IPS-18a (cell line): ENCODE measurements at regions not wholly inside any gene's neighbourhood (a gene's known extent, or its start where the extent isn't known, plus 50 kb on each side); places are given as distances from the start of the nearest gene placed in this dataset.

Experiments
- H3K27ac ChIP-seq: one replicate; pipeline ENCODE4 v1.5.1; 2013; ENCODE audit warnings: low read length
- H3K27me3 ChIP-seq: one replicate; pipeline ENCODE4 v1.6.1; 2013; ENCODE audit warnings: mild to moderate bottlenecking, low read length; ENCODE audit not compliant: control insufficient read depth, insufficient read depth
- H3K36me3 ChIP-seq: one replicate; pipeline ENCODE4 v1.6.1; 2013; ENCODE audit warnings: low read depth, low read length; ENCODE audit not compliant: control insufficient read depth
- H3K4me1 ChIP-seq: one replicate; pipeline ENCODE4 v1.6.1; 2013; ENCODE audit warnings: low read depth, low read length; ENCODE audit not compliant: control insufficient read depth
- H3K4me3 ChIP-seq: one replicate; pipeline ENCODE4 v1.5.1; 2013; ENCODE audit warnings: low read length
- H3K9ac ChIP-seq: one replicate; pipeline ENCODE4 v1.6.1; 2013; ENCODE audit warnings: mild to moderate bottlenecking, low read length, moderate library complexity
- H3K9me3 ChIP-seq: one replicate; pipeline ENCODE4 v1.6.1; 2013; ENCODE audit warnings: low read depth, low read length; ENCODE audit not compliant: control insufficient read depth

- Histone ChIP-seq H3K27me3 (no peaks in the 10 kb centered on the region), H3K9me3 (no peaks in the 10 kb centered on the region), H3K27ac (no peak overlapping the region), H3K4me1 (no peaks in the 10 kb centered on the region), H3K36me3 (no peaks in the 10 kb centered on the region), H3K4me3 (no peak overlapping the region), H3K9ac (no peak overlapping the region)
Observed at GRCh38 chr2:111236025-111236424, 115.3 kb downstream of the BCL2L11 start.

GRCh38 chr2:111238296-111238695 lies 117.6 kb downstream of the BCL2L11 start:
- Histone ChIP-seq H3K27ac (no peak overlapping the region), H3K27me3 (no peaks in the 10 kb centered on the region), H3K36me3 (no peaks in the 10 kb centered on the region), H3K4me3 (no peak overlapping the region), H3K9me3 (no peaks in the 10 kb centered on the region), H3K9ac (no peak overlapping the region), H3K4me1 (no peaks in the 10 kb centered on the region)

DNA sequence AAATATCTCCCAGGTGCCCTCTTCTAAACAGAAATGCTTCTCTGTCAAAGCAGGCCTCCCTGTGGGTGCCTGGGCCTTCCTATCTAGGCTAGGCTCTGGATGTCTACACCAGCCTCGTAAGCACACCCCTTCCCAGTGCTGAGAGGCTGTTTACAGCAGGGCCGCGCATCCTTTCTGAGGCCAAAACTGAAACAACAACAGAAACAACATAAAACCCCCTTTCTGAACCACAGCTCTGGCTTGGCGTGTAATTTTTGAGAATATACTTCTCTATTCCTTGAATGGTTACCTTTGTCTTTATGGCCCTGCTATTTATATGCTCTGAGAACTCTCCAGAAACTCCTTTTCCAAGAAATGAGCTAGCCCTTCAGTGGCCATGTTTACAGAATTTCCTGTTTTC lies 118.4 kb downstream of the BCL2L11 start:
- Histone ChIP-seq H3K4me3 (no peak overlapping the region), H3K27ac (no peak overlapping the region), H3K4me1 (no peaks in the 10 kb centered on the region), H3K27me3 (no peaks in the 10 kb centered on the region), H3K36me3 (no peaks in the 10 kb centered on the region), H3K9me3 (no peaks in the 10 kb centered on the region), H3K9ac (no peak overlapping the region)

DNA sequence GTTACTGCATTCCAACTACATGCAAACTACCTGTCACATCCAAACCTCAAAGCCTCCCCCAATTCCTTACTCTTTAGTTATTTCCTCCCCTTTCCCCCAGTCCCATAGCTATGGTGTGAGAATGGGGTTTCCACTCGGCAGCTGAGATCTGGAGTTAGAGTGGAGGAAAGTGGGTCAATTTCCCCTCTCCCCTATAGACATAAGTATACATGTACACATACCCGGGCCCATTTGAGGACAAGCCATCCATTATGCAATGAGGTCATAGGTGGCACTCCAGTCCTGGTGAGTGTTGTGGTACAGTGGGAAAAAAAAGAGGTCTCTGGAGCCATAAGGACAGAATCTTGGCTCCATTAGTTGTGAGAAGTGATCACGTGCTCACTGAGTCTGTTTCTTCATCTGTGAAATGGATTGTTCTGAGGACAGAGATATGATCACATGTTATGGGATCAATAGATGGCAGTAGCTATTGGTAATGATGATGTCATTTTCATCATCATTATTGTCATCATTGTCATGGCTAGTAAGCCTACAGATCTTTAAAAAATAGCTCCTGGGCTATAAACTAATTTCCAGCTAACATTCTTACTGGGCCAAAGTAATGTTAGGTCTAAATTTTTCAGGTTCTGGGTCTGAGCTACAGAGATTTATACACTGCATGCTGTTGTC lies 119.0 kb downstream of the BCL2L11 start:
- Histone ChIP-seq H3K27ac (no peak overlapping the region), H3K27me3 (no peaks in the 10 kb centered on the region), H3K36me3 (no peaks in the 10 kb centered on the region), H3K4me3 (no peak overlapping the region), H3K4me1 (no peaks in the 10 kb centered on the region), H3K9me3 (no peaks in the 10 kb centered on the region), H3K9ac (no peak overlapping the region)

GRCh38 chr2:111243295-111243694 lies 122.6 kb downstream of the BCL2L11 start:
- no peaks in the 10 kb centered on the region for H3K4me1 ChIP-seq
- H3K27me3 ChIP-seq, result no peaks in the 10 kb centered on the region
- H3K9me3 ChIP-seq, result no peaks in the 10 kb centered on the region

GRCh38 chr2:111244864-111245263 lies 124.2 kb downstream of the BCL2L11 start:
- no peaks in the 10 kb centered on the region for H3K9me3 ChIP-seq
- no peak overlapping the region for H3K4me3 ChIP-seq
- H3K36me3 ChIP-seq, result no peaks in the 10 kb centered on the region
- H3K4me1 ChIP-seq, result no peaks in the 10 kb centered on the region
- no peak overlapping the region for H3K9ac ChIP-seq
- no peaks in the 10 kb centered on the region for H3K27me3 ChIP-seq
- no peak overlapping the region for H3K27ac ChIP-seq

More at GRCh38 chr2:111243295-111243694, 122.6 kb downstream of the BCL2L11 start:
- Histone ChIP-seq H3K36me3 (no peaks in the 10 kb centered on the region), H3K27ac (no peak overlapping the region), H3K9ac (no peak overlapping the region), H3K4me3 (no peak overlapping the region)

DNA sequence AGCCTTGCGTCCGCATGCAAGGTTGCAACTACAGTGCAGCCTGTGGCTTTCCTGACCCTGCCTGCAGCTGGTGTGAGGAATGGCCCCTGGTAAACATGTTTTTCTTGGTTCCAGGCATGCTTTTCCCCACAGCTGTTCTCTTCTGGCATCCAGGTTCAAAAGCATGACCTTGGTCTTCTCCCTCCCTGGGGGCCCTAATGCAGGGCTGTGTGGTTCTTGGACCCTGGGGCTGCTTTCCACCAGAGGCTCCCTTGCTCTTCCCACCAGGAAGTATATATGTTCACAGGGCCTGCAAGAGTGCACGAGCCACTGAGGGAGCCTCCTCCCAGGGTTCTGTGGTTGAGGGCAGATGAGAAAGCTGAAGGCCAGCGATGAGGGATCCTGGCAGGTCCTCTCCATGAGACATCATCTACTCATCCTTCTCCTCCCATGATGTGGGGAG lies 125.9 kb downstream of the BCL2L11 start:
- no peak overlapping the region for H3K4me3 ChIP-seq

GRCh38 chr2:111247491-111247890 lies 126.8 kb downstream of the BCL2L11 start:
- no peak overlapping the region for H3K9ac ChIP-seq
- no peaks in the 10 kb centered on the region for H3K27me3 ChIP-seq
- H3K4me3 ChIP-seq, result no peak overlapping the region
- no peaks in the 10 kb centered on the region for H3K4me1 ChIP-seq
- no peaks in the 10 kb centered on the region for H3K9me3 ChIP-seq
- H3K27ac ChIP-seq, result no peak overlapping the region
- H3K36me3 ChIP-seq, result no peaks in the 10 kb centered on the region

More for the DNA sequence above, 125.9 kb downstream of the BCL2L11 start:
- H3K27me3 ChIP-seq, result no peaks in the 10 kb centered on the region
- no peak overlapping the region for H3K9ac ChIP-seq
- no peak overlapping the region for H3K27ac ChIP-seq
- no peaks in the 10 kb centered on the region for H3K36me3 ChIP-seq
- no peaks in the 10 kb centered on the region for H3K4me1 ChIP-seq
- no peaks in the 10 kb centered on the region for H3K9me3 ChIP-seq

- H3K9me3 ChIP-seq, result no peaks in the 10 kb centered on the region
- H3K36me3 ChIP-seq, result no peaks in the 10 kb centered on the region
Observed at GRCh38 chr2:111249806-111250205, 129.1 kb downstream of the BCL2L11 start.

GRCh38 chr2:111250448-111251030 lies 129.8 kb downstream of the BCL2L11 start:
- H3K4me1 ChIP-seq, result no peaks in the 10 kb centered on the region
- H3K27ac ChIP-seq, result no peak overlapping the region
- no peak overlapping the region for H3K4me3 ChIP-seq
- H3K36me3 ChIP-seq, result no peaks in the 10 kb centered on the region
- H3K9me3 ChIP-seq, result no peaks in the 10 kb centered on the region
- H3K9ac ChIP-seq, result no peak overlapping the region
- H3K27me3 ChIP-seq, result no peaks in the 10 kb centered on the region

More at GRCh38 chr2:111249806-111250205, 129.1 kb downstream of the BCL2L11 start:
- H3K27ac ChIP-seq, result no peak overlapping the region
- no peak overlapping the region for H3K4me3 ChIP-seq
- H3K9ac ChIP-seq, result no peak overlapping the region
- H3K27me3 ChIP-seq, result no peaks in the 10 kb centered on the region
- H3K4me1 ChIP-seq, result no peaks in the 10 kb centered on the region

- no peak overlapping the region for H3K27ac ChIP-seq
- no peaks in the 10 kb centered on the region for H3K4me1 ChIP-seq
- H3K36me3 ChIP-seq, result no peaks in the 10 kb centered on the region
- H3K27me3 ChIP-seq, result no peaks in the 10 kb centered on the region
- no peak overlapping the region for H3K4me3 ChIP-seq
- no peaks in the 10 kb centered on the region for H3K9me3 ChIP-seq
- H3K9ac ChIP-seq, result no peak overlapping the region
Observed at GRCh38 chr2:111251711-111252110, 131.0 kb downstream of the BCL2L11 start.

GRCh38 chr2:111252436-111252835 lies 131.7 kb downstream of the BCL2L11 start:
- Histone ChIP-seq H3K9ac (no peak overlapping the region), H3K4me3 (no peak overlapping the region), H3K36me3 (no peaks in the 10 kb centered on the region), H3K27ac (no peak overlapping the region), H3K9me3 (no peaks in the 10 kb centered on the region), H3K27me3 (no peaks in the 10 kb centered on the region), H3K4me1 (no peaks in the 10 kb centered on the region)
